ENCODE measurements at regions not wholly inside any gene's neighbourhood (a gene's known extent, or its start where the extent isn't known, plus 50 kb on each side); places are given as distances from the start of the nearest gene placed in this dataset.

DNA sequence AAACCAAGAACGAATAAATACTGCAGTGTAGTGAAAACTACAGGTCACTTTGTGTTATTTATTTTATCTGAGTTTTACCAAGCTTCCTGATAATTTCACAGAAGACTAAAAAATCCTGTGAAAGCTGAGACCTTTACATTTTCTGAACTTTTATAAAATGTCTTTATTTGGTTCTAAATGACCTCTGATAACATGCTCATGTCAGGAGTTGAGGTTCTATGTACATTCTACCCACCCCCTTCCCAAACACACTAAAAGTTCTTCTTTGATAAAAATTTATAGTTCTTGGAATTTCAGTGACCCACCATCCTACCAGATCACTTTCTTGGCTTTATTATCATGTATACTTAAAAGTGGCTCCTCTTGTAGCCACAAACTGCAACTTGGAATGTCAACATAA is 463.1 kb downstream of the PIK3C3 start:
- TF ChIP-seq, protein P1, sequence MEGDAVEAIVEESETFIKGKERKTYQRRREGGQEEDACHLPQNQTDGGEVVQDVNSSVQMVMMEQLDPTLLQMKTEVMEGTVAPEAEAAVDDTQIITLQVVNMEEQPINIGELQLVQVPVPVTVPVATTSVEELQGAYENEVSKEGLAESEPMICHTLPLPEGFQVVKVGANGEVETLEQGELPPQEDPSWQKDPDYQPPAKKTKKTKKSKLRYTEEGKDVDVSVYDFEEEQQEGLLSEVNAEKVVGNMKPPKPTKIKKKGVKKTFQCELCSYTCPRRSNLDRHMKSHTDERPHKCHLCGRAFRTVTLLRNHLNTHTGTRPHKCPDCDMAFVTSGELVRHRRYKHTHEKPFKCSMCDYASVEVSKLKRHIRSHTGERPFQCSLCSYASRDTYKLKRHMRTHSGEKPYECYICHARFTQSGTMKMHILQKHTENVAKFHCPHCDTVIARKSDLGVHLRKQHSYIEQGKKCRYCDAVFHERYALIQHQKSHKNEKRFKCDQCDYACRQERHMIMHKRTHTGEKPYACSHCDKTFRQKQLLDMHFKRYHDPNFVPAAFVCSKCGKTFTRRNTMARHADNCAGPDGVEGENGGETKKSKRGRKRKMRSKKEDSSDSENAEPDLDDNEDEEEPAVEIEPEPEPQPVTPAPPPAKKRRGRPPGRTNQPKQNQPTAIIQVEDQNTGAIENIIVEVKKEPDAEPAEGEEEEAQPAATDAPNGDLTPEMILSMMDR (IDR thresholded peaks at IDR 0.05), result no peak
- no peak for TF ChIP-seq POLR2A (IDR thresholded peaks at IDR 0.05)
